H1 (cell line): ENCODE measurements at regions not wholly inside any gene's neighbourhood (a gene's known extent, or its start where the extent isn't known, plus 50 kb on each side); places are given as distances from the start of the nearest gene placed in this dataset.

Experiments used
- CEBPB ChIP-seq: IDR thresholded peaks from 2 replicates; pipeline ENCODE4 v1.6.1; 2012; ENCODE audit warnings: low read depth, low read length
- CTBP2 ChIP-seq: IDR thresholded peaks from 2 replicates; pipeline ENCODE4 v1.7.0; 2011; ENCODE audit warnings: borderline replicate concordance, mild to moderate bottlenecking, moderate library complexity, mixed read lengths, low read length; ENCODE audit not compliant: insufficient read depth, insufficient read length
- KDM5A ChIP-seq: fragments of 200-600 bp; IDR thresholded peaks from 2 replicates; pipeline ENCODE4 v1.7.1; 2012; ENCODE audit warnings: mild to moderate bottlenecking, low read length, inconsistent platforms, mixed read lengths
- SIX5 ChIP-seq: IDR thresholded peaks from 2 replicates; pipeline ENCODE4 v1.6.1; 2011; ENCODE audit warnings: mild to moderate bottlenecking, low read depth, low read length
- TF ChIP-seq, protein P1 (sequence below): fragments of 300-600 bp; sonication (generic); IDR thresholded peaks from 2 replicates; pipeline ENCODE4 v1.7.1; 2012; ENCODE audit warnings: low read length, moderate library complexity, mild to moderate bottlenecking, inconsistent platforms; ENCODE audit not compliant: insufficient replicate concordance
- TF ChIP-seq, protein P2 (sequence below): IDR thresholded peaks from 2 replicates; pipeline ENCODE4 v1.6.1; 2011; ENCODE audit warnings: low read length, improper control_type of control experiment
- TF ChIP-seq, protein P3 (sequence below): IDR thresholded peaks from 2 replicates; pipeline ENCODE4 v1.6.1; 2011; ENCODE audit warnings: low read depth, mild to moderate bottlenecking, low read length; ENCODE audit not compliant: insufficient read depth
- TF ChIP-seq, protein P4 (sequence below): IDR thresholded peaks from 2 replicates; pipeline ENCODE4 v1.6.1; 2012; ENCODE audit warnings: inconsistent platforms

DNA sequence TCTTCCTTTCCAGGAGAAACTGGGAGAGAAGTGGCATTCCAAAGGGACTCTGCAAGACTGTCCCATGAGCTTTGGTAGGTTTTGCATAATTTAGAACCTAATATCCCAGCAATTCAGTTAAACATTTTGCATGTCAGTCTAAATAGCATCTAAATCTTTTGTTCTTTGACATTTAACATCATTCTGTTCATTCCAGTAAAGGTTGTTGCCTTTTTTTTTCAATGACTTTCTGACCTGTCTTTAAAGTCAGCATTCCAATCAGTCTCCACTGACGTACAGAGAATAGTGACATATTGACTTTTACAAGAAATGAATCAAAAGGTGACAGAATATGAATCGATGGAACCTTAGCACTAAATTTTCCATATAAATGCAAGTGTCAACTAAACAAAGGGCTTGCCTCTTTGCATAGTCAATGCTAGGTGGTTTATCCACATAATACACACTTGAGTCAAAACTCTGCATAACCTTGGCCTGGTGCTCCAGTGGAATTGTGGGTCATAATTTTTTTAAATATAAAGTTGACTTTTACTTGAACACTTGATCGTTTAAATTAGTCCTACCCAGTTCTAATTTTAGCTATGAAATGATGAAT, 370.1 kb downstream of the CNTN6 start (continued):
- TF ChIP-seq, protein P1, sequence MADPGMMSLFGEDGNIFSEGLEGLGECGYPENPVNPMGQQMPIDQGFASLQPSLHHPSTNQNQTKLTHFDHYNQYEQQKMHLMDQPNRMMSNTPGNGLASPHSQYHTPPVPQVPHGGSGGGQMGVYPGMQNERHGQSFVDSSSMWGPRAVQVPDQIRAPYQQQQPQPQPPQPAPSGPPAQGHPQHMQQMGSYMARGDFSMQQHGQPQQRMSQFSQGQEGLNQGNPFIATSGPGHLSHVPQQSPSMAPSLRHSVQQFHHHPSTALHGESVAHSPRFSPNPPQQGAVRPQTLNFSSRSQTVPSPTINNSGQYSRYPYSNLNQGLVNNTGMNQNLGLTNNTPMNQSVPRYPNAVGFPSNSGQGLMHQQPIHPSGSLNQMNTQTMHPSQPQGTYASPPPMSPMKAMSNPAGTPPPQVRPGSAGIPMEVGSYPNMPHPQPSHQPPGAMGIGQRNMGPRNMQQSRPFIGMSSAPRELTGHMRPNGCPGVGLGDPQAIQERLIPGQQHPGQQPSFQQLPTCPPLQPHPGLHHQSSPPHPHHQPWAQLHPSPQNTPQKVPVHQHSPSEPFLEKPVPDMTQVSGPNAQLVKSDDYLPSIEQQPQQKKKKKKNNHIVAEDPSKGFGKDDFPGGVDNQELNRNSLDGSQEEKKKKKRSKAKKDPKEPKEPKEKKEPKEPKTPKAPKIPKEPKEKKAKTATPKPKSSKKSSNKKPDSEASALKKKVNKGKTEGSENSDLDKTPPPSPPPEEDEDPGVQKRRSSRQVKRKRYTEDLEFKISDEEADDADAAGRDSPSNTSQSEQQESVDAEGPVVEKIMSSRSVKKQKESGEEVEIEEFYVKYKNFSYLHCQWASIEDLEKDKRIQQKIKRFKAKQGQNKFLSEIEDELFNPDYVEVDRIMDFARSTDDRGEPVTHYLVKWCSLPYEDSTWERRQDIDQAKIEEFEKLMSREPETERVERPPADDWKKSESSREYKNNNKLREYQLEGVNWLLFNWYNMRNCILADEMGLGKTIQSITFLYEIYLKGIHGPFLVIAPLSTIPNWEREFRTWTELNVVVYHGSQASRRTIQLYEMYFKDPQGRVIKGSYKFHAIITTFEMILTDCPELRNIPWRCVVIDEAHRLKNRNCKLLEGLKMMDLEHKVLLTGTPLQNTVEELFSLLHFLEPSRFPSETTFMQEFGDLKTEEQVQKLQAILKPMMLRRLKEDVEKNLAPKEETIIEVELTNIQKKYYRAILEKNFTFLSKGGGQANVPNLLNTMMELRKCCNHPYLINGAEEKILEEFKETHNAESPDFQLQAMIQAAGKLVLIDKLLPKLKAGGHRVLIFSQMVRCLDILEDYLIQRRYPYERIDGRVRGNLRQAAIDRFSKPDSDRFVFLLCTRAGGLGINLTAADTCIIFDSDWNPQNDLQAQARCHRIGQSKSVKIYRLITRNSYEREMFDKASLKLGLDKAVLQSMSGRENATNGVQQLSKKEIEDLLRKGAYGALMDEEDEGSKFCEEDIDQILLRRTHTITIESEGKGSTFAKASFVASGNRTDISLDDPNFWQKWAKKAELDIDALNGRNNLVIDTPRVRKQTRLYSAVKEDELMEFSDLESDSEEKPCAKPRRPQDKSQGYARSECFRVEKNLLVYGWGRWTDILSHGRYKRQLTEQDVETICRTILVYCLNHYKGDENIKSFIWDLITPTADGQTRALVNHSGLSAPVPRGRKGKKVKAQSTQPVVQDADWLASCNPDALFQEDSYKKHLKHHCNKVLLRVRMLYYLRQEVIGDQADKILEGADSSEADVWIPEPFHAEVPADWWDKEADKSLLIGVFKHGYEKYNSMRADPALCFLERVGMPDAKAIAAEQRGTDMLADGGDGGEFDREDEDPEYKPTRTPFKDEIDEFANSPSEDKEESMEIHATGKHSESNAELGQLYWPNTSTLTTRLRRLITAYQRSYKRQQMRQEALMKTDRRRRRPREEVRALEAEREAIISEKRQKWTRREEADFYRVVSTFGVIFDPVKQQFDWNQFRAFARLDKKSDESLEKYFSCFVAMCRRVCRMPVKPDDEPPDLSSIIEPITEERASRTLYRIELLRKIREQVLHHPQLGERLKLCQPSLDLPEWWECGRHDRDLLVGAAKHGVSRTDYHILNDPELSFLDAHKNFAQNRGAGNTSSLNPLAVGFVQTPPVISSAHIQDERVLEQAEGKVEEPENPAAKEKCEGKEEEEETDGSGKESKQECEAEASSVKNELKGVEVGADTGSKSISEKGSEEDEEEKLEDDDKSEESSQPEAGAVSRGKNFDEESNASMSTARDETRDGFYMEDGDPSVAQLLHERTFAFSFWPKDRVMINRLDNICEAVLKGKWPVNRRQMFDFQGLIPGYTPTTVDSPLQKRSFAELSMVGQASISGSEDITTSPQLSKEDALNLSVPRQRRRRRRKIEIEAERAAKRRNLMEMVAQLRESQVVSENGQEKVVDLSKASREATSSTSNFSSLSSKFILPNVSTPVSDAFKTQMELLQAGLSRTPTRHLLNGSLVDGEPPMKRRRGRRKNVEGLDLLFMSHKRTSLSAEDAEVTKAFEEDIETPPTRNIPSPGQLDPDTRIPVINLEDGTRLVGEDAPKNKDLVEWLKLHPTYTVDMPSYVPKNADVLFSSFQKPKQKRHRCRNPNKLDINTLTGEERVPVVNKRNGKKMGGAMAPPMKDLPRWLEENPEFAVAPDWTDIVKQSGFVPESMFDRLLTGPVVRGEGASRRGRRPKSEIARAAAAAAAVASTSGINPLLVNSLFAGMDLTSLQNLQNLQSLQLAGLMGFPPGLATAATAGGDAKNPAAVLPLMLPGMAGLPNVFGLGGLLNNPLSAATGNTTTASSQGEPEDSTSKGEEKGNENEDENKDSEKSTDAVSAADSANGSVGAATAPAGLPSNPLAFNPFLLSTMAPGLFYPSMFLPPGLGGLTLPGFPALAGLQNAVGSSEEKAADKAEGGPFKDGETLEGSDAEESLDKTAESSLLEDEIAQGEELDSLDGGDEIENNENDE, result no peak
- TF ChIP-seq KDM5A (no peak), CEBPB (no peak), CTBP2 (no peak), SIX5 (no peak)
- TF ChIP-seq, protein P2, sequence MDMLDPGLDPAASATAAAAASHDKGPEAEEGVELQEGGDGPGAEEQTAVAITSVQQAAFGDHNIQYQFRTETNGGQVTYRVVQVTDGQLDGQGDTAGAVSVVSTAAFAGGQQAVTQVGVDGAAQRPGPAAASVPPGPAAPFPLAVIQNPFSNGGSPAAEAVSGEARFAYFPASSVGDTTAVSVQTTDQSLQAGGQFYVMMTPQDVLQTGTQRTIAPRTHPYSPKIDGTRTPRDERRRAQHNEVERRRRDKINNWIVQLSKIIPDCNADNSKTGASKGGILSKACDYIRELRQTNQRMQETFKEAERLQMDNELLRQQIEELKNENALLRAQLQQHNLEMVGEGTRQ, result no peak
- TF ChIP-seq, protein P3, sequence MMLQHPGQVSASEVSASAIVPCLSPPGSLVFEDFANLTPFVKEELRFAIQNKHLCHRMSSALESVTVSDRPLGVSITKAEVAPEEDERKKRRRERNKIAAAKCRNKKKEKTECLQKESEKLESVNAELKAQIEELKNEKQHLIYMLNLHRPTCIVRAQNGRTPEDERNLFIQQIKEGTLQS, result no peak
- TF ChIP-seq, protein P4, sequence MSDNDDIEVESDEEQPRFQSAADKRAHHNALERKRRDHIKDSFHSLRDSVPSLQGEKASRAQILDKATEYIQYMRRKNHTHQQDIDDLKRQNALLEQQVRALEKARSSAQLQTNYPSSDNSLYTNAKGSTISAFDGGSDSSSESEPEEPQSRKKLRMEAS, result no peak
